NCI-H748 (cell line): ENCODE measurements at regions not wholly inside any gene's neighbourhood (a gene's known extent, or its start where the extent isn't known, plus 50 kb on each side); places are given as distances from the start of the nearest gene placed in this dataset.
"Not testable (repeated sequence)": the region's sequence is repeated elsewhere in the genome, so short reads cannot be mapped to it uniquely, and the experiment has no call there.

ENCODE experiments used
- DNase-seq: peaks from one replicate; lab custom pipeline; 2025; ENCODE audit not compliant: unreplicated experiment; lab: John Stamatoyannopoulos, UW

GRCh38 chr2:15750822-15751329 lies 159.2 kb downstream of the DDX1 start:
- no peak for DNase-seq

GRCh38 chr2:15751477-15751876 lies 159.8 kb downstream of the DDX1 start:
- no peak for DNase-seq

- no peak for DNase-seq
Measured at GRCh38 chr2:15752552-15753232, 161.0 kb downstream of the DDX1 start.

GRCh38 chr2:15753233-15753798 lies 161.6 kb downstream of the DDX1 start:
- DNase-seq: no peak

- DNase-seq: no peak
Measured at GRCh38 chr2:15753811-15754702, 162.4 kb downstream of the DDX1 start.

- DNase-seq: no peak
Measured at GRCh38 chr2:15754703-15755099, 163.0 kb downstream of the DDX1 start.

- no peak for DNase-seq
Measured at GRCh38 chr2:15755528-15755927, 163.9 kb downstream of the DDX1 start.

GRCh38 chr2:15756011-15756550 lies 164.4 kb downstream of the DDX1 start:
- no peak for DNase-seq

GRCh38 chr2:15756882-15757819 lies 165.5 kb downstream of the DDX1 start:
- no peak for DNase-seq

- no peak for DNase-seq
Measured at GRCh38 chr2:15757820-15758586, 166.3 kb downstream of the DDX1 start.

- DNase-seq: no peak
Measured at GRCh38 chr2:15758848-15759247, 167.2 kb downstream of the DDX1 start.

- no peak for DNase-seq
Measured at GRCh38 chr2:15759385-15759784, 167.7 kb downstream of the DDX1 start.

- DNase-seq: not testable (repeated sequence)
Measured at GRCh38 chr2:15759791-15760190, 168.1 kb downstream of the DDX1 start.

- DNase-seq: no peak
Measured at GRCh38 chr2:15760232-15760910, 168.7 kb downstream of the DDX1 start.

- no peak for DNase-seq
Measured at GRCh38 chr2:15761056-15761455, 169.4 kb downstream of the DDX1 start.

- DNase-seq: no peak
Measured at GRCh38 chr2:15761910-15762309, 170.2 kb downstream of the DDX1 start.

- DNase-seq: no peak
Measured at GRCh38 chr2:15762449-15762848, 170.8 kb downstream of the DDX1 start.

- DNase-seq: no peak
Measured at GRCh38 chr2:15763106-15763821, 171.6 kb downstream of the DDX1 start.
